SK-N-SH (cell line): ENCODE measurements at regions not wholly inside any gene's neighbourhood (a gene's known extent, or its start where the extent isn't known, plus 50 kb on each side); places are given as distances from the start of the nearest gene placed in this dataset.

Source experiments
- EP300 ChIP-seq, 2 experiments: IDR thresholded peaks; 2 replicates each; pipeline versions ENCODE4 v1.4.0 to v1.6.1; 2012; ENCODE audit warnings: borderline replicate concordance in 1 of 2, low read depth in 1 of 2, low read length in 1 of 2
- FOXJ3 ChIP-seq: sonication (generic); formaldehyde crosslinking; IDR thresholded peaks from 2 replicates; pipeline ENCODE4 v1.5.1; 2020; ENCODE audit warnings: mild to moderate bottlenecking, missing genetic modification reagents
- POLR2AphosphoS5 ChIP-seq: IDR thresholded peaks from 2 replicates; pipeline ENCODE4 v1.6.1; 2012; ENCODE audit warnings: low read depth, low read length
- TAF1 ChIP-seq: IDR thresholded peaks from 2 replicates; pipeline ENCODE4 v1.6.1; 2012; ENCODE audit warnings: low read depth, mild to moderate bottlenecking, low read length, moderate library complexity, borderline replicate concordance
- TCF12 ChIP-seq: IDR thresholded peaks from 2 replicates; pipeline ENCODE4 v1.4.0; 2012
- TF ChIP-seq, protein P1 (sequence below): fragments of 200-600 bp; sonication (generic); IDR thresholded peaks from 2 replicates; pipeline ENCODE4 v1.6.1; 2017; ENCODE audit warnings: antibody characterized with exemption, mild to moderate bottlenecking, moderate library complexity
- TF ChIP-seq, protein P2 (sequence below): IDR thresholded peaks from 2 replicates; pipeline ENCODE4 v1.4.0; 2012; ENCODE audit warnings: low read depth

DNA sequence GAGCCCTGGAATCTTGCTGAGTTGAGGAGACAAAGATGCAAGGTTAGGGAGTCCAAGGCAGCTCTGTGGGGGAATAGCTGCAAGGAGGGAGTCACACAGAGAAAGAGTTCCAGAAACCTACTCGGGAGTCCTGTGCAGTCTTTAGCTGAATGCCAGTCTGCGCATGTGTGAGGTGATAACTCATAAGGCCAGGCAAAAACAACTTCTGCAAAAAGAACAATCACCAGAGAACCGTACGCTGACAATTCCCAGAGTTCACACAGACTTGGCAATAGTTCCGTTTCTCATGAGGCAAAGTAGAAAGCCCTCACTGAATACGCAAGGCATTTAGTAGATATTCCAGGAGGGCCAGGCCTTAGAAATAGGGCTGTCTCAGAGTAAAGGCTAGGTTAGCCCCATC is 135.2 kb upstream of the TAB2 start:
- no peak for TF ChIP-seq TAF1
- TF ChIP-seq, protein P1, sequence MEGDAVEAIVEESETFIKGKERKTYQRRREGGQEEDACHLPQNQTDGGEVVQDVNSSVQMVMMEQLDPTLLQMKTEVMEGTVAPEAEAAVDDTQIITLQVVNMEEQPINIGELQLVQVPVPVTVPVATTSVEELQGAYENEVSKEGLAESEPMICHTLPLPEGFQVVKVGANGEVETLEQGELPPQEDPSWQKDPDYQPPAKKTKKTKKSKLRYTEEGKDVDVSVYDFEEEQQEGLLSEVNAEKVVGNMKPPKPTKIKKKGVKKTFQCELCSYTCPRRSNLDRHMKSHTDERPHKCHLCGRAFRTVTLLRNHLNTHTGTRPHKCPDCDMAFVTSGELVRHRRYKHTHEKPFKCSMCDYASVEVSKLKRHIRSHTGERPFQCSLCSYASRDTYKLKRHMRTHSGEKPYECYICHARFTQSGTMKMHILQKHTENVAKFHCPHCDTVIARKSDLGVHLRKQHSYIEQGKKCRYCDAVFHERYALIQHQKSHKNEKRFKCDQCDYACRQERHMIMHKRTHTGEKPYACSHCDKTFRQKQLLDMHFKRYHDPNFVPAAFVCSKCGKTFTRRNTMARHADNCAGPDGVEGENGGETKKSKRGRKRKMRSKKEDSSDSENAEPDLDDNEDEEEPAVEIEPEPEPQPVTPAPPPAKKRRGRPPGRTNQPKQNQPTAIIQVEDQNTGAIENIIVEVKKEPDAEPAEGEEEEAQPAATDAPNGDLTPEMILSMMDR: no peak
- TF ChIP-seq TCF12: no peak
- TF ChIP-seq EP300 (IDR thresholded peaks at IDR 0.05; ENCODE audit: borderline replicate concordance in 1 of 2, low read depth in 1 of 2, low read length in 1 of 2): no peak
- TF ChIP-seq POLR2AphosphoS5: no peak
- TF ChIP-seq FOXJ3 (CRISPR knock-in tag): no peak
- TF ChIP-seq, protein P2, sequence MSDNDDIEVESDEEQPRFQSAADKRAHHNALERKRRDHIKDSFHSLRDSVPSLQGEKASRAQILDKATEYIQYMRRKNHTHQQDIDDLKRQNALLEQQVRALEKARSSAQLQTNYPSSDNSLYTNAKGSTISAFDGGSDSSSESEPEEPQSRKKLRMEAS: no peak
